Suppressor macrophage treated with lipopolysaccharide for 4 hours (primary cell): ENCODE measurements at regions not wholly inside any gene's neighbourhood (a gene's known extent, or its start where the extent isn't known, plus 50 kb on each side); places are given as distances from the start of the nearest gene placed in this dataset.
A peak's percentile ranks its signal among the peaks of the same experiment; 100 is the strongest.
"Not testable (repeated sequence)": the region's sequence is repeated elsewhere in the genome, so short reads cannot be mapped to it uniquely, and the experiment has no call there.

Experiments
- DNase-seq: peaks from one replicate; pipeline ENCODE4 v3.0.0-alpha.2; 2020

DNA sequence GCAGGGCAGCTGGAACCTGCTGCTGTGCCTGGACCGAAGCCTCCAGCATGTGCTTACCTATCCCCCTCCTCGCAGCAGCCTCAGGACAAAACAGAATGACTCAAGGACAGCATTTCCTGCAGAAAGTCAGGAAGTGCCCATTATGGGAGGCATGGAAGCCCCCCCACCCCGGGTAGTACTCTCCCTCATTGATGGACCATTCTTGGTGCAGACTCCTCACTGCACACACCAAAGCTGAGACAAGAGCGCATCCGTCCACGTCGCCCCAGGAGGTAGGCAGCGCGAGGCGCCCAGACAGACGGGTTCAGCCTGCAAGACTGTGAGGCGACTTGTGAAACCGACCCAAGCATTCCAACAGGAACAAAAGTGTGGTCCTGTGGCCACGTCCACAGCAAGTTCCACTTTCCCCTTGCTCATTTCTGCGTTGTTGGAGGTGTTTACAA, 243.9 kb upstream of the ATXN7L3B start:
- DNase-seq = no peak

DNA sequence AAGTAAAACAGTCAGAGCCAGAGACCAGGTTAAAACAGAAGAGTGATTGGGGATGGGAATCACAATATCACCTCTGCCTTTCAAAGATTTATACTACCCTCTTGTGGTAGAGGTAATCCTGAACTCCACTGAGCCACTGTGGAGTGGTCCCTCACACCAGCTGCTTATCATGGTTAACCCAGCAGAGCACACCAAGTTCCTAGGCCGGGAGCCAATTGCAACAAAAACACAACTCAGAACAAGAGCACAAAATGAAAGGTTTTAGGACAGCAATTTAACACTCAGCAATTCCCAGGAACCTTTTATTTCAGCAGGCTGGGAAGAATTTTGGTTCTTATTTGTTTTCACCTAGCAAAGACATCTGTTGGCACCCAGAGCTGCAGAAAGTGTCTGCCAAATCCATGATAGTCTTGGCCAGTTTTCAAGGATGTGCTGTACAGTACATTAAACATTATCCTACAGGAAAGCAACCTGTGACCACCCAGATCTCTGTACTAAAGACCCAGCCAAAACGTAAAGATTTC, 220.5 kb upstream of the ATXN7L3B start:
- no peak for DNase-seq

DNA sequence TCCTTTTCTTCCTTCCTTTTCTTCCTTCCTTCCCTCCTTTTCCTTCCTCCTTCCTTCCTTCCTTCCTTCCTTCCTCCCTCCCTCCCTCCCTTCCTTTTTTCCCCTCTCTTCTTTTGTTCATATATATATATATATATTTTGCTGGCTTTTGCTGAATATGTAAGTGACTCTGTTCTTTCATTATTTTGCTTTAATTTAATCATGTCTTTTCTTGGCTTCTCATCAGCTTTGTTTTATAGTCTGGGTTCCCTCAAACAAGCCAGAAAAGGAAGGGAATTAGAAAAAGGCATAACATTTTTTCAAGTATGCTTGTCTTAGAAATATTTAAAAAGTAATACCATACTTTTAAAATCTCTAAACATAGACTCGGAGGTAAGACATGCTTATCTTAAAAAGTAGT, 219.9 kb upstream of the ATXN7L3B start:
- DNase-seq = no peak

DNA sequence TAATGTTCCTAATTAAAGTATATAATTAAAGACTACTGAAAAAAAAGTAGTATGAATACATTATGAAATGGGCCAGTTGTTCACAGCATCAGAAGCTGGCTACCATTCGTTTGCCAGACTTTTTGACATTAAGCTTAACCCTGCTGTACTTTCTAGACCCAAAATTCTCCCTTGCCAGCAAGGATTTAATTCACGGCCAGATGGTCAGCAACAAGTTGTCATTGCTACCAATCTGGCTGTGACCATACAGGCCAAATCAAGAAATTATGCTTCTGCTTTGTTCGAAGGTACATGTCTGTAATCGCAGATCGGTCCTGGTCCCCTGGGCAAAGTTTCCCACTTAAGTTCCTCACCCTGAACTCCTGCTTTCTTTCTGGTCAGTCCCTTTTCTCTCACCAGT, 217.7 kb upstream of the ATXN7L3B start:
- DNase-seq = no peak

DNA sequence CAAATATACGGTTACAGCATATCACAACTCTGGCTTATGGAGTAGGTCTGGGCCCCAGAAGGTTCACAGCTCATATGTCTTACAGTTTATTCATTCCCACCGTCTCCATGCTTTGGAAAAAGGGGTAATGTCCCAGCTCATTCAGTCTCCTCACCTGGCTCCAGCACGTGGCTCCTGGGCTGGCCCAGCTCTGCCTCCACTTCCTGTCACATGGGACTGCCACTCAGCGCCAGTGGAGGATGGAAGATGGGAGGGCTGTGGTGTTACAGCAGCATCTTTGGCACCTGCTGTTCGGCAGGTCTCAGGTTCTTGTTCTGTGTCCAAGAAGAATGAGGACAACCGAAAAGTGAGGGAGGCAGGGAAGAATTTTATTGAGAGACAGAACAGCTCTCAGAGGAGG, 216.3 kb upstream of the ATXN7L3B start:
- no peak for DNase-seq

- no peak for DNase-seq
Observed at GRCh38 chr12:74322792-74323191, 214.8 kb upstream of the ATXN7L3B start.

DNA sequence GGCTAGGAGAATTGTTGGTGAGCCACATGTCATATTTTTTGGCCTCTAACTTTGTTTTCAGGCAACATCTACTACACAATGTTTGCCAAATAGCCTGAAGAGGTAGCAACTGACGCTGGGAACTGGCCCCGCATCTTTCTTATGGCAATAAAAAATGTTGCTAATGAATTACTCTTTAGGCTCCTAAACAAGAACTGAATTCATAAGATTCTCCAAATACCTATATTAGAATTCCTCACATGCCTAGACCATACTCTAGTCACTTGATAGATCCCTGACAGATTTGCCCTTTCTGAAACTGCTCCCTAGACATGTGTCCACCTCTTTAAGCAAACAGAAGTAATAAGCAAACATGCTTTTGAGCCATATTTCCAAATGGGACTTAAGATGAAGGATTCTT, 209.0 kb upstream of the ATXN7L3B start:
- DNase-seq = no peak

DNA sequence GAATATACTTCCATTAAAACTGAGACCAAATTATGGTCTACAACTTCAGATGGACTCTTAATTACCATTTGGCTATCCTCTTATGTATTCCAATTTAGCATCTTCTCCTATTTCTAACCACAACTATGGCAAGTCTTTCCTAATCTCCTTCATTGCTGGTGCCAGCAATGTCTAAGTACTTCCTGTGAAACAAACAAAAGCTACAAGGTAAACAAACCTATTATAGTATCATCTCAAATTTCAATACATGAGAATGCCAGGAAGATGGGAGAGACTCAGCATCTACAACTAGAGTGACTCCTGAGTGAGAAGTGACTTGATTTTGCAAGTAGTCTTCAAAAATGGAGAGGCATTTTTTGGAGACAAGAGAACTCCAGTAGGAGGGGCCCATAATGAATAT, 202.9 kb upstream of the ATXN7L3B start:
- no peak for DNase-seq

DNA sequence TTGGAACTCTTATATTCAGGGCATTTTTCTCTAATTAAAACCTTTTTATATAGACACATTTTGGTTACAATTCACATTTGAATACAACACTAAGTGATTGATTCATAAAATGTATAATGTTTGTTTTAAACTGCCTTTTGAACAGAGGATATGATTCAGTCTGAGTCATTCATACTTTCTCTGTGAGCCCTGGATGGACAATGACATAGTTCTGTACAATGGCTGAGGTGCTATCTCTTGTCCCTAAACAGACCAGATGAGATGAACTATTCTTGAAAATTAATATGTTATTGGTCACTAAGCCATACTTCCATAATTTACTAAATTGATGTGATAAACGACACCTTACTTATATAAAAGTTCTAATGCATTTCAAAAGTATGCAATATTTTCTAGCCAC, 199.7 kb upstream of the ATXN7L3B start:
- no peak for DNase-seq

GRCh38 chr12:74339211-74339610, 198.4 kb upstream of the ATXN7L3B start:
- no peak for DNase-seq

DNA sequence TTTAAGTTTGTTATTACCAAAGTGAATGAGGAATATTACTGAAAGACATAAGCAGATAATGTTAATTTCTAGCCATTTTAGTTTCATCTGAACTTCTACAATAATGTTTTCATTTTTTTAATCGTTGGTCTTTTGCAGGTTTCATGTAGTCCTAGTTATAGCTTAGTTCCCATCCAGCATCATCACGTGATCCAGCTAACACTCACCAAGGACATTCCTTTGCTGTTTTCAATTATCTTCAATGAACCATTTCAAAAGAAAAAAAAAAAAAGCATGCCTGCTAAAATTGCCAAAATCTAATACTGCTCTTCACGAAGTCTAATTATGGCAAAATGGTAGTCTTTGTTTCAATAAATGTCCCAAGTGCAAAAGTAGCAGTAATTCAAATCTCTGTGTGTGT, 187.7 kb upstream of the ATXN7L3B start:
- DNase-seq = no peak

GRCh38 chr12:74365178-74365964, 172.3 kb upstream of the ATXN7L3B start:
- DNase-seq = peak; percentile 9

DNA sequence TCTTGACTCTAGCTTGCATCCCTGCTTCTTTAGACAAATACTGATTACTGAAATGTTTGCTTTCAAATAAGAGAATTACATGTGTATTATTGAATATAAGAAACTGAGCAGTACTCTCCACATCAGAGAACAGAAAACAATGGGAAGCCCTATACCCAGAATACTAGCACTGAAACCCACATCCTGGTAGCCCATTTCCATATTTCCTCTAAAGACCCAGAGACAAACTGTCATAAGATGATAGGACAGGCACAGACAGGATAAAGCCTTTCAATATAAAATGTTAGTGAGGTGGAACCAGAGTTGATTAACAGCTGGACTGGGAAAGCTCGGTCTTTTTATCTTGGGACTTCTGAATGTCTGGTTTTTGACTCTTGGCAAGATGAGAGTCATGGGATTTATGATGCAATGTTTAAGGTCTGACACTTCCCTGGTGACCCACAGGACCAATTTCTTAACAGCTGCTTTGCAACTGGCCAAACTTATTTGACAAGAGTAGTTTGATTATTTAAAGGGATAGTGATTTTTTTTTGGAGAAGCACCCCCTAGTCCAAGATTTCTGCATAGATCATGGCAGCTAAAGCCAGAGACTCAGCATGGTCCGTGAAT, 166.9 kb upstream of the ATXN7L3B start:
- no peak for DNase-seq

DNA sequence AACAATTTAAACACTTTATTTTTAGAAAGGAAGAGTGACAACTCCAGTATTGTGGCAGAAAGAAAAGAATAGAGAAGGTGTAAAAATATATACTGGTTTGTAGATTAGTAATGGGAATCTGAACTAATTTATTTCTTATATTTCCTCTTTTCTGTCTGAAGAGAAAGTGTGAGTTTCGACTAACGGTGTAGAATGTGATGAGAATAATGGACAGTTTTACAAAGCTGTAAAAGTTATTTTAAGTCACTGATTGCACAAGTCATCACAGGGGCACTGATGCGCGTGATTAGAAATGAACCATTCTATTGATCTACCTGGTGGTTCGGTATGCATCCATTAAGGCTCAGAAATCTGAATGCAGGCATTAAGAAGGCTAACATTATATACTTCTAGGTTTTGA, 158.5 kb upstream of the ATXN7L3B start:
- no peak for DNase-seq

GRCh38 chr12:74381958-74382357, 155.7 kb upstream of the ATXN7L3B start:
- no peak for DNase-seq

- DNase-seq = no peak
Observed at GRCh38 chr12:74382983-74383382, 154.7 kb upstream of the ATXN7L3B start.

GRCh38 chr12:74391283-74391682, 146.4 kb upstream of the ATXN7L3B start:
- DNase-seq = no peak

DNA sequence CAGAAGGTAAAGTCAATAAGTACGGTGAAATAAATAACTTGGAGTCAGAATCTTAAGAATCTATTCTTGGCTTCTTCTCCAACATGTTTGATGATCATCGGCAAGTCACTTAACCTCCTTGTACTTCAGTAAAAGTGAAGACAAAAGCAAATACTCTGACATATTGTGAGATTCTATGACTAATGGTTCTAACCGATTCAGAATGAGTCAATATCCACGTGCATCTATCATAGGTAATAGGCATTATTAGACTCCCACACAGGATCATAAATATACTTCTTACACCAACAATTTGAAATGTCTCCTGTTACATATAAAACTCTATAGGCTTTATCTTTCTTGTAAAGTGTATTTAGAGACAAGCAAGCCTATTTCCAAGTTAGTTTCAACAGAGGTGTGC, 144.4 kb upstream of the ATXN7L3B start:
- no peak for DNase-seq

DNA sequence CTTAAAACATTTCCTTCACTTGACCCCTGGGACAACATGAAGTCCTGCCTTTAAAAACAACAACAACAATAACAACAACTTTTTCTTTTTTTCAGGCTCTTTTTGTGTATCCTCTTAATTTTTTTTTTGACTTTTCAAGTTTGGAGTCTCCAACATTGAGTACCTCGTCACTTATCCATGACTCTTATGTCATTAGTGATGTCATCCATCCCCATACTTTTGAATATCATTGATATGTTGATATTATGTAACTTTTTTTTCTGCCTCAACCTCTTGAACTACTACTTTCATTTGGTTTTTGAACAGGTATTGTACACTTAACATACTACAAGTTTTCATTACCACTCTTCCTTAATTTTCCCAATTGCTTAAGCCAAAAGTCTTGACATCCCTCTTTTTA, 143.0 kb upstream of the ATXN7L3B start:
- no peak for DNase-seq

GRCh38 chr12:74401035-74401434, 136.6 kb upstream of the ATXN7L3B start:
- no peak for DNase-seq

DNA sequence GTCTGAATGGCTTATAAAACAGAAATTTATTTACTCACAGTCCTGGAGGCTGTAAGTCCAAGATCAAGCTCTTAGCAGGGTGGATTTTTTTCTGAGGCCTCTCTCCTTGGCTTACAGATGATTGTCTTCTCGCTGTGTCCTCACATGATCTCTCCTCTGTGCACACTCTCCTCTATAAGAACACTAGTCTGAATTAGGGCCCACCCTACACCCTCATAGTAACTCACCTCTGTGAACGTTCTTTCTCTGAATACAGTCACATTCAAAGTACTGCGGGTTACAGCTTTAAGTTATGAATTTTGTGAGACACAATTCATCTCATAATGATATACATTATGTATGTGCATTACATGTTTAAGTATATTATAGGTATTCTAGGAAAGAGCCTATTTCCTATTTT, 135.7 kb upstream of the ATXN7L3B start:
- DNase-seq = no peak

GRCh38 chr12:74403221-74403470, 134.5 kb upstream of the ATXN7L3B start:
- DNase-seq = not testable (repeated sequence)

DNA sequence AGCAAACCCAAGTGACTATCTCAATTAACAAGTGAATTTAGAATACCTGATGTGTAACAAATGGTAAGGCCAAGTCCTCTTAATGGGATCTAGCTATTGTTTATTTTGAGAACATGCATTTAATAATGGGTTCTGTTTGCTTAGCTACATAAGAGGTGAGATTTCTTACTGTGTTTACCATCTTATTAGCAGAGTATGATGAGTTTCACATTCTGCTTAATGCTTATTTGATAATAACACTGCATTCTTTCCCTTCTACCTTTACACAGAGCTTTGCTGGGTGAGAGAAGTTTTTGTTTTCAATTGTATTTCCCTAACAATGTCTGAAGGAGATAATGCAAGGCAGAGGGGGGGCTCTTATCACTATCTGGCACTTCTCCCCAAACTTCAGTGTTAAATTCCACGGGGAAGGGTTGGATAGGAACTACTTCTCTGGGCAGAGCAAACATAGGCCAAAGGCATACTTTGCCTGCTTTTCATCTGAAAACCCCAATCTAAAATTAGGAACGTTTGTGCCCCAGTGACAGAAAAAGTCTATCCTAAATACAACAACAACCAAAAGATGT, 129.0 kb upstream of the ATXN7L3B start:
- DNase-seq = no peak

- DNase-seq = peak; percentile 34
Observed at GRCh38 chr12:74412606-74413230, 124.9 kb upstream of the ATXN7L3B start.
